ENCODE measurements at regions not wholly inside any gene's neighbourhood (a gene's known extent, or its start where the extent isn't known, plus 50 kb on each side); places are given as distances from the start of the nearest gene placed in this dataset.

DNA sequence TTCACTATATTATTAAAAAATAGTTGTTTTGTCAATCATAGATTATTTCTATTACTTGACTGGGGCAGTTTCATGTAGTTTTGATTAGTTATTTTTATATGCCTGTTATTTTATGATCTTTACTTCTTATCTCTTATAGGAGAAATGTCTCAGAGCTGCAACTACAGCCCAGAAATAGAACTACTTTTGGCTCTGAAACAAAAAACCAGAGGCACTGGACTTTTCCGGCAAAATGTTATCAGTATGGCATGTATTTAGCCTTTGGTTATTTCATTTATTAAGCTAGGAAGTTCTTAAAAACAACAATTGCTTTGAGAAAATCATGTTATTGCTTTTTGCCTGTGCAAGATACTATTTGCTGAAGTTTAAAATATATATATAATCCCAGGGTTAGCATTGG, 566.5 kb downstream of the ANKRD50 start:
- Histone ChIP-seq H4K20me1 (ENCODE audit: control insufficient read depth, extremely low read depth, insufficient read depth, low read length) (no peaks in the 10 kb centered on the region), H2AFZ (ENCODE audit: control insufficient read depth, low read length) (no peak overlapping the region), H3K9me3 (ENCODE audit: control insufficient read depth, low read depth, low read length) (no peaks in the 10 kb centered on the region), H3K4me1 (ENCODE audit: control insufficient read depth, extremely low read depth, insufficient read depth, low read length) (no peaks in the 10 kb centered on the region), H3K27me3 (ENCODE audit: control insufficient read depth, extremely low read depth, insufficient read depth, low read length) (no peaks in the 10 kb centered on the region), H3K27ac (ENCODE audit: control insufficient read depth, insufficient read depth, low read length) (no peak overlapping the region), H3K79me2 (ENCODE audit: control insufficient read depth, insufficient read depth, low read length) (no peaks in the 10 kb centered on the region), H3K9ac (ENCODE audit: control insufficient read depth, extremely low read depth, insufficient read depth, low read length) (no peak overlapping the region), H3K4me3 (ENCODE audit: control insufficient read depth in 2 of 3, extremely low read depth in 1 of 3, insufficient read depth in 2 of 3, low read depth in 1 of 3, low read length in 3 of 3) (no peak overlapping the region), H3K9me1 (ENCODE audit: control insufficient read depth, extremely low read depth, insufficient read depth, low read length) (no peaks in the 10 kb centered on the region), H3K4me2 (ENCODE audit: control insufficient read depth, extremely low read depth, insufficient read depth, low read depth, low read length) (no peak overlapping the region), H3K36me3 (ENCODE audit: control insufficient read depth in 2 of 2, extremely low read depth in 1 of 2, insufficient read depth in 2 of 2, low read length in 2 of 2) (no peaks in the 10 kb centered on the region)
- dilution Hi-C loops (cut with MboI; ENCODE audit: extremely low pct_ligation_motif_present, low sequenced_read_pairs), result no loop called here
- no peak for DNase-seq (ENCODE audit: low read depth, low spot score)
- no peak for TF ChIP-seq EZH2 (IDR thresholded peaks at IDR 0.05; ENCODE audit: low read length)
- TF ChIP-seq, protein P1, sequence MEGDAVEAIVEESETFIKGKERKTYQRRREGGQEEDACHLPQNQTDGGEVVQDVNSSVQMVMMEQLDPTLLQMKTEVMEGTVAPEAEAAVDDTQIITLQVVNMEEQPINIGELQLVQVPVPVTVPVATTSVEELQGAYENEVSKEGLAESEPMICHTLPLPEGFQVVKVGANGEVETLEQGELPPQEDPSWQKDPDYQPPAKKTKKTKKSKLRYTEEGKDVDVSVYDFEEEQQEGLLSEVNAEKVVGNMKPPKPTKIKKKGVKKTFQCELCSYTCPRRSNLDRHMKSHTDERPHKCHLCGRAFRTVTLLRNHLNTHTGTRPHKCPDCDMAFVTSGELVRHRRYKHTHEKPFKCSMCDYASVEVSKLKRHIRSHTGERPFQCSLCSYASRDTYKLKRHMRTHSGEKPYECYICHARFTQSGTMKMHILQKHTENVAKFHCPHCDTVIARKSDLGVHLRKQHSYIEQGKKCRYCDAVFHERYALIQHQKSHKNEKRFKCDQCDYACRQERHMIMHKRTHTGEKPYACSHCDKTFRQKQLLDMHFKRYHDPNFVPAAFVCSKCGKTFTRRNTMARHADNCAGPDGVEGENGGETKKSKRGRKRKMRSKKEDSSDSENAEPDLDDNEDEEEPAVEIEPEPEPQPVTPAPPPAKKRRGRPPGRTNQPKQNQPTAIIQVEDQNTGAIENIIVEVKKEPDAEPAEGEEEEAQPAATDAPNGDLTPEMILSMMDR (optimal IDR thresholded peaks at IDR 0.05 in 1 of 3, IDR thresholded peaks at IDR 0.05 in 1 of 3, conservative IDR thresholded peaks at IDR 0.05 in 1 of 3; ENCODE audit: extremely low read depth in 1 of 3, insufficient read depth in 2 of 3, low read length in 3 of 3), result no peak
- FAIRE-seq, result no peak

DNA sequence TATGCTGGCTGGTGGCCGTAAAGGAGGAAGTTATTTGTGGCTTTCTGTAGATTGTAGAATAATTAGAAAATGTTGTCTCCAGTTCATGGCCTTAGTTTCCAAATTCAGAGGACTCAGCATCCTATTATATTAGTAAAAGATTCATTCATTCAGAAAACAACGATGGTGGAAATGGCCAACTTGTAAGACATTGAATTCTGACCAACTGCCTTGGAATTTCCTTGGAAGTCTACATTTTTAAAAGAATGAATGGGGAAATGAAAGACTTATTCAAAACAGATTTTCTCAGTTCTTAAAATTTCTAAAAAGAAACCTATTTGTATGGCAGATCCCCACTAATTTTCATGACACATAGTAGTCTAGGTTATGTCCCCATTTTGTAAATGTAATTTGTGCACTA, 561.5 kb downstream of the ANKRD50 start:
- H3K4me2 ChIP-seq (ENCODE audit: control insufficient read depth, extremely low read depth, insufficient read depth, low read depth, low read length), result no peak overlapping the region
- H3K4me1 ChIP-seq (ENCODE audit: control insufficient read depth, extremely low read depth, insufficient read depth, low read length), result no peaks in the 10 kb centered on the region
- H3K79me2 ChIP-seq (ENCODE audit: control insufficient read depth, insufficient read depth, low read length), result no peaks in the 10 kb centered on the region
- FAIRE-seq (no peak), DNase-seq (ENCODE audit: low read depth, low spot score) (no peak)
- H4K20me1 ChIP-seq (ENCODE audit: control insufficient read depth, extremely low read depth, insufficient read depth, low read length), result no peaks in the 10 kb centered on the region
- dilution Hi-C loops (cut with MboI; ENCODE audit: extremely low pct_ligation_motif_present, low sequenced_read_pairs), result no loop called here
- H3K27me3 ChIP-seq (ENCODE audit: control insufficient read depth, extremely low read depth, insufficient read depth, low read length), result no peaks in the 10 kb centered on the region
- no peaks in the 10 kb centered on the region for H3K9me3 ChIP-seq (ENCODE audit: control insufficient read depth, low read depth, low read length)
- no peak for TF ChIP-seq EZH2 (IDR thresholded peaks at IDR 0.05; ENCODE audit: low read length)
- TF ChIP-seq, protein P1 (optimal IDR thresholded peaks at IDR 0.05 in 1 of 3, IDR thresholded peaks at IDR 0.05 in 1 of 3, conservative IDR thresholded peaks at IDR 0.05 in 1 of 3; ENCODE audit: extremely low read depth in 1 of 3, insufficient read depth in 2 of 3, low read length in 3 of 3), result no peak
- no peak overlapping the region for H3K4me3 ChIP-seq (ENCODE audit: control insufficient read depth in 2 of 3, extremely low read depth in 1 of 3, insufficient read depth in 2 of 3, low read depth in 1 of 3, low read length in 3 of 3)
- no peak overlapping the region for H2AFZ ChIP-seq (ENCODE audit: control insufficient read depth, low read length)
- no peak overlapping the region for H3K27ac ChIP-seq (ENCODE audit: control insufficient read depth, insufficient read depth, low read length)
- H3K9me1 ChIP-seq (ENCODE audit: control insufficient read depth, extremely low read depth, insufficient read depth, low read length), result no peaks in the 10 kb centered on the region
- no peak overlapping the region for H3K9ac ChIP-seq (ENCODE audit: control insufficient read depth, extremely low read depth, insufficient read depth, low read length)
- H3K36me3 ChIP-seq (ENCODE audit: control insufficient read depth in 2 of 2, extremely low read depth in 1 of 2, insufficient read depth in 2 of 2, low read length in 2 of 2), result no peaks in the 10 kb centered on the region
